NCI-H2196 (cell line): ENCODE measurements at regions not wholly inside any gene's neighbourhood (a gene's known extent, or its start where the extent isn't known, plus 50 kb on each side); places are given as distances from the start of the nearest gene placed in this dataset.
"Not testable (repeated sequence)": the region's sequence is repeated elsewhere in the genome, so short reads cannot be mapped to it uniquely, and the experiment has no call there.

Source experiments
- DNase-seq: peaks from one replicate; lab custom pipeline; 2025; ENCODE audit not compliant: unreplicated experiment; lab: John Stamatoyannopoulos, UW

GRCh38 chr10:106309376-106309775 is 855.1 kb downstream of the SORCS1 start:
- no peak for DNase-seq

DNA sequence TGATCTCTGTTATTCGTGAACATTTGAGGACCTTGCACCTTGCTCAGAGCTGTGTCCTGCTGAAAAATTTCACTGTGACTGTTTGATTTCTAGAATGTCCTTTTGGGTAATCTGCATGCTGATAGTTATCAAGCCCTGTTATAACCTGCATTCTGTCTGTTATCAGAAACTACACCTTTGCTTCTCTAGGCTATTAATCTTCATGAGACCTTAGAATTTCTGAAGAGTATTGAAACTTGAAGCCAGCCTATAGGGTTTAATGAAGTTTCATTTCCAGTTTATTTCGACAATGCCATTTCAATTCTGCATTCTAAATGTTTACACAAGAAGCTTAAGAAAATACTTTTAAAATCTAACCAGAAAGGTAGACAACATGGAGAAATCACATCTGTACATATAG is 856.2 kb downstream of the SORCS1 start:
- no peak for DNase-seq

GRCh38 chr10:106304056-106304455 is 860.5 kb downstream of the SORCS1 start:
- DNase-seq, result no peak

DNA sequence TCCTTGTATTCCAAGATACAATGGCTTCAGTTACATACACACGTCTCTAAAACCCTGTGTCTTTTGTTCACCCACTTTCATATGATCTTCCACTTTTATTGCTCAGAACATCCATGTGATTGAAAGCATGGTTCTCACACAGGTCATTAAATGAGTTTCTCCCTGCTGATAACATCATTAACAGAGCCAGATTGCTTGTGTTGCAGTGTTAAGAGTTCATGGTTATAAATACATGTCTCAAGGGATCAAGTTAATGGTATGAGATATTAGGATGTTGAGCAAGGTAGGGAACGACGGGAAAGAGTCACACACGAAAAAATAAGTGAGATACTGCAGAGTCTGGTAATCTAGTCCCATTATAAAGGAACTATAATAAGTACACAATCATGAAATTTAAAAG is 861.5 kb downstream of the SORCS1 start:
- DNase-seq, result no peak

DNA sequence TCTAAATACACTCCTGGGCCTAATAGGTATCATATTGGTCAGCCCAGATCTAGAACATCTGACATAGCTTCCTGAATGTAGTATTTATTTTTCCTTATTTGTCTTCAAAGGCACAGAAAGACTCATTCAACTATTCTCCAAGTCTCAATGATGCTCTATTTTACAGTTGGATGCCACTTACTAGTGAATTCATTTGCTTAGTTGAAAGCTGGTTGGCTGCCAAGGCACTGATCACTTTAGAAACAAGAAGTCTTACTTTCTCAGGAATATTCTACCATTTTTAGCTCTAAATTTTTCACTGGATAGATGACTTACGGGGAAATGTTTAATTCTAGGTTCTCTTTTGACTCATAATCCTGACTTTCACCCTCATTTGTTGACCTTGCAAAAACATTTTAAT is 863.4 kb downstream of the SORCS1 start:
- DNase-seq, result no peak

DNA sequence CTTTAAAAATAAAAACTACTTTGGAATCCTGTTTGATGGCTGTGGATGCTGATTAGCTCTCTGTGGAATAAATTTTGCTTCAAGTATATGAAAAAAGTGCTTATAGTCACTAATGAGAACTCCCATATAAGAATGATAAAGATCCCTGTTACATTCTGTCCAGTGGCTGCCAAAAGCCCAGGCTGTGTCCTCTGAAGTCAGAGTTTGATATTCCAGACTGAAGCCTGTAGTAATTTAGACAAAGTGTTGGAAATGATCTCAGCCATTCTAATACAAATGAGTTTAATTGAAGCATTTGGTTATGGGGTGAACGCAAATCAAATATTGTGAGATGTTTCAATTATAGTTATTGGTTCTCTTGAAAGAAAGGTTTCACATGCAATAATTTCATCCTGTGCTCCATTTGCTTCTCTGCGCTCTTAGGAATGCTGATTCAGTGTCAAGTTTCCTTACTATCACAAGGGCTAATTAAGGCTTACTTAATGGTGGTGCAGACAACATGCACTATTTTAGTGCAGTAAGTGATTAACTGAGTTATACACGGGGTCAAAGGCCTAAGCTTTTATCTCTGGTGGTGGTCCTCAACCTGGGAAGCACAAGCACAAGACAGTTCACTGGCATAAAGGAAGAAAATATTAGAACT is 867.6 kb downstream of the SORCS1 start:
- DNase-seq, result no peak

- no peak for DNase-seq
Observed at GRCh38 chr10:106284802-106285587, 879.5 kb downstream of the SORCS1 start.

DNA sequence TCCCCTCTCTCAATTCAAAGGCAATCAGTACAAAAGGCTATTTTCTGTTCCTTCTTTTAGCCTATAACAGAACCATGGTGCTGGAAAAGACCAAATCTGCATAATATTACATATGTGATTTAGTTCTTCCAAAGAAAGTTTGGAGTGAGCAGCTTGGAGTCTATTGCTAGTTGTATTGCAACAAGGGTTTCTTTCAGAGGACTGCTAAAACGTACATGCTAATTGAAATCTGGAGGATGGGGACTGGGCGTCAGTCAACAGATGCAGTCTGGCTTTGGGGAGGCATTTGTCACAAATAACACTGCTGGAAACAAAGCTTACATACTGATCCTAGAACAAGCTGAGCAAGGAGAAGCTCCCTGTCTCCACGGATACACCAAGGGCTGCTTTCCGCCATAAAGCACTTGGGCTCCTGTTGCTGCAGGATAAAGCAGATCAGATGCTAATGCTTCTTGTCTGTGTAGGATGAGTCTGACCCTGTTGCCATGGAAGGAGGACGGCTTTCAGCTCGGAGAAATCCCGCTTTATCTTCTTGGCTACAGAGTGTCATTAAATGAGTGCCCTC is 883.5 kb downstream of the SORCS1 start:
- DNase-seq, result no peak

- no peak for DNase-seq
Observed at GRCh38 chr10:106278383-106278782, 886.1 kb downstream of the SORCS1 start.

- no peak for DNase-seq
Observed at GRCh38 chr10:106271237-106271636, 893.3 kb downstream of the SORCS1 start.

GRCh38 chr10:106268000-106268399 is 896.5 kb downstream of the SORCS1 start:
- DNase-seq, result no peak

DNA sequence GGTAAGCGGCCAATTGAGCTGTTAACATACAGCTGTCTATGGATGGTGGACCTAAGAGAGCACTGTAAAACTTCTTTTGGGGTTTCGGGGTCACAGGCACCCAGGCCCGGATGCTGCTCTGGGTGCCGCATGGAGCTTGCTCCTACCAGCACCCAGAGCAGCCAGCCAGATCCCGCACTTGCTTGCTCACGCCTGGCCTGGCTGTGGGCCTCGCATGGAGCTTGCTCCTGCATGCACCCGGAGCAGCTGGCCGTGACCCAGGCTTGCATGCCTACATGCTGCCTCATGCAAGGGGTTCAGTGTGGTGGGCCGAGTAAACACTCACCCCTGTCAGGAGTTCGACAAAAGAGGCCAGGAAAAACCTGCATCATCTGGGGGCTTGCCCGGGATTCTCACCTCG is 896.9 kb downstream of the SORCS1 start:
- DNase-seq, result no peak

DNA sequence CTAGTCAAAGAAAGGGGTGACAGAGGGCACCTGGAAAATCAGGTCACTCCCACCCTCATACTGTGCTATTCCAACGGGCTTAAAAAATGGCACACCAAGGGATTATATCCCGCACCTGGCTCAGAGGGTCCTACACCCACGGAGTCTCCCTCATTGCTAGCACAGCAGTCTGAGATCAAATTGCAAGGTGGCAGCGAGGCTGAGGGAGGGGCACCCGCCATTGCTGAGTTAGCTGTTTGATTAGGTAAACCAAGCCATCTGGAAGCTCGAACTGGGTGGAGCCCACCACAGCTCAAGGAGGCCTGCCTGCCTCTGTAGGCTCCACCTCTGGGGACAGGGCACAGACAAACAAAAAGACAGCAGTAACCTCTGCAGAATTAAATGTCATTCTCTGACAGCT is 907.1 kb downstream of the SORCS1 start:
- not testable (repeated sequence) for DNase-seq

DNA sequence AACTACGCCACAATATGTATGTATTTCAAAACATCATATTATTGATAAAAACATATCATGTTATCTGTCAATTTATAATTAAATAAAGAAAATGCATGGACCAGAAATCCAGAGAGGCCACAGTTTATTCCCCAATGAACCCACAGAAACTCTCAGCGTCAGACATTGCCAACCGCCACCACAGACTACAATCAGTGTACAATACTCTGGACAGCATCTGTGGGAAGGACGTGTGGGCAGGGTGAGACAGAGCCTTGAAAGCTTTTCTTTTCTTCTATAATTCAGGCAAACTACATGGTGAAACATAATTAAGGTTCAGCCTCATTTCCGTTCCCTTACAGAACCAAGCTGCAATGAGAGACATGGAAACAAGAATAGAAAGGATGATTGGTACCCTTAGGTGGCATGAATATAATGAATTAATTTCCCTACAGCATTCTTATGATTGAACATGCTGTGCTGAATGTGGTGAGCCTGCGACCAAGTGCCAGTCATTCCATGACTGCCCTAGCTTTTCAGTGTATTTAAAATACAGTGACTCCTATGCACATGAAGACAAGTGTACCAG is 909.3 kb downstream of the SORCS1 start:
- DNase-seq, result no peak

DNA sequence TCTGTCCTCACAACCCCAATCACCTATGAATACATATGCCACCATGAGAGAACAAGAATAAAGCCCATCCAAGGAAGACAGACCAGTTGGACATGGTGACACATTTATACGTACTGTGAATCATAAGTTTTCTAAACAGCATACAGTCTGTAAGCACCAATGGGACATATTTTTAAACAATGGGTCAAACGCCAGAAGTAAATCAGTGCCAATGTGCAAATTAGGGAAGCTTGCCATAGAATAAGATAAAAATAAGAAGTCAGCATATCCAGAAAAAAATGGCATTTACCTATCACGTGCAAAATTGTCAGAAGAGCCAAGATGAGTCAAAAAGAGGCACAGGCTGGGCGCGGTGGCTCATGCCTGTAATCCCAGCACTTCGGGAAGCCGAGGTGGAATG is 910.4 kb downstream of the SORCS1 start:
- DNase-seq, result no peak

DNA sequence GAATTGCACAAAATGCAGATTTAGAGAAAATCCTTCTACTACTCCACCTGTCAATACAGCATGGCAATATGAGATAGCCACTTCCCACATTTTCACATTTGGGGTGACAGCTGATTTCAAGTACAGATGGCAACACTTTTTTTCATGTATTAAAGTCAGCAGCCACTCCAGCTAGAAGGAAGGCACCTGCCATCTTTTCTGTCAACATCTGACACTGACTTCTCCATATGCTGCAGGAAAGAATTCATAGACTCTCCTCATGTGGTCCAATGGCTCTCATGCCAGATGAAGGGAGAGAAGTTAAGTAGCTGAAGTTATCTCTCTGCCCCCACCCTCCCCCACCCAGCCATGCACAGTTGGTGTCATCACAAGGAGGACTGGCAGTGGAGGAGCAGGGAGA is 912.0 kb downstream of the SORCS1 start:
- no peak for DNase-seq

DNA sequence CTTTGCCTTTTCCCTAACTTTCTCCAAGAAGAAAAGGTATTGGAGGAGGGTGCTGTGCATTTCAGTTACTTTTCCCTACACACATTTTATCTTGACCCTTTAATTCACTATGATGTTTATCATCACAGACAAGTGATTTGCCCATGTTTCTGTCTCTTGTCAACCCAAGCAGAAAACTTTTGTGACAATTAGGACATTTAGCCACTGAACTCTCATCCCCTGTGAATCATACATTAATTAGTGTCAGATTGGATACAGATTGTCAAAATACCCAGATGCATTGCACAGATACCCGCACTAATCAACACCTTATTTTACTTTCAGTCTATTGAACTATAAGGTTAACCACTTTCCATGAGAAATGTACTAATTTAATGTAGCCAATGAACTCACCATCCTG is 912.9 kb downstream of the SORCS1 start:
- no peak for DNase-seq

DNA sequence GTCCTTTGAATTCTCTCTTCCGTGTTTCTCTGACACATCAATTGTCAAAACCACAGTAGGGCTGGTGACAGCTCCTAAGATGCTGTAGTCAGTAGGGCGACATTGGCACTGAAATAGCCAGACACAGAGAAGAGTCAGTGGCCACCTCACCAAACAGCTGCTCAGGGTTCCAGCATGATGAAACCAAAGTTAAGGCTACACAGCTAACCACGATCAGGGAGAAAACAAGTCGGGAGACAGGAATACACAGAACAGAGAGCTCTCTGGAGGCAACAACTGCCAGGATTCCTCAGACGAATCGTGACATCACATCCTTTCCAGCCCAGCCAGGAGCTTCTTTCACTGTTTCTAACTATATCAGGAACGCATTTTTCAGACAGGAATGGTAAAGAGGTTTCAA is 922.2 kb downstream of the SORCS1 start:
- DNase-seq, result no peak

GRCh38 chr10:106226828-106227227 is 937.7 kb downstream of the SORCS1 start:
- DNase-seq, result no peak

- DNase-seq, result no peak
Observed at GRCh38 chr10:106226142-106226541, 938.4 kb downstream of the SORCS1 start.

- DNase-seq, result no peak
Observed at GRCh38 chr10:106224676-106225075, 939.8 kb downstream of the SORCS1 start.

GRCh38 chr10:106217627-106218026 is 946.9 kb downstream of the SORCS1 start:
- DNase-seq, result no peak
